ENCODE measurements at regions not wholly inside any gene's neighbourhood (a gene's known extent, or its start where the extent isn't known, plus 50 kb on each side); places are given as distances from the start of the nearest gene placed in this dataset.
"Not testable (repeated sequence)": the region's sequence is repeated elsewhere in the genome, so short reads cannot be mapped to it uniquely, and the experiment has no call there.

GRCh38 chr5:21402089-21402488, 1414.1 kb upstream of the CDH18 start:
- TF ChIP-seq CTCF, EZH2, EZH2phosphoT487 (IDR thresholded peaks at IDR 0.05): not testable (repeated sequence)

Measured in neural progenitor cell (in vitro differentiated cells).